Activated CD8-positive, alpha-beta memory T cell treated with anti-CD3 and anti-CD28 coated beads, Interleukin-2, amount 50 U/mL, for 24 hours (primary cell): ENCODE measurements at regions not wholly inside any gene's neighbourhood (a gene's known extent, or its start where the extent isn't known, plus 50 kb on each side); places are given as distances from the start of the nearest gene placed in this dataset.

Experiments used
- DNase-seq: peaks from one replicate; pipeline ENCODE4 v3.0.0-alpha.2; 2020; ENCODE audit errors: extremely low read depth

GRCh38 chr6:2462831-2463230, 217.4 kb upstream of the GMDS start:
- DNase-seq: no peak

- no peak for DNase-seq
These were observed 214.9 kb upstream of the GMDS start for GRCh38 chr6:2460216-2460745.

- no peak for DNase-seq
These were observed 208.8 kb upstream of the GMDS start for GRCh38 chr6:2454180-2454579.

- no peak for DNase-seq
These were observed 205.1 kb upstream of the GMDS start for GRCh38 chr6:2450546-2450945.

GRCh38 chr6:2449572-2449940, 204.2 kb upstream of the GMDS start:
- no peak for DNase-seq

GRCh38 chr6:2448826-2449571, 203.6 kb upstream of the GMDS start:
- no peak for DNase-seq

GRCh38 chr6:2447931-2448330, 202.5 kb upstream of the GMDS start:
- DNase-seq: no peak

GRCh38 chr6:2447318-2447920, 202.0 kb upstream of the GMDS start:
- no peak for DNase-seq

GRCh38 chr6:2441601-2442475, 196.4 kb upstream of the GMDS start:
- DNase-seq: no peak

- no peak for DNase-seq
These were observed 195.1 kb upstream of the GMDS start for GRCh38 chr6:2440516-2440915.

- no peak for DNase-seq
These were observed 194.2 kb upstream of the GMDS start for GRCh38 chr6:2439632-2440031.

- no peak for DNase-seq
These were observed 193.7 kb upstream of the GMDS start for GRCh38 chr6:2439082-2439481.

GRCh38 chr6:2436410-2437154, 191.2 kb upstream of the GMDS start:
- DNase-seq: no peak

- DNase-seq: no peak
These were observed 189.9 kb upstream of the GMDS start for GRCh38 chr6:2435323-2435722.

- DNase-seq: no peak
These were observed 189.5 kb upstream of the GMDS start for GRCh38 chr6:2434912-2435311.

- no peak for DNase-seq
These were observed 188.7 kb upstream of the GMDS start for GRCh38 chr6:2434116-2434515.

- DNase-seq: no peak
These were observed 188.3 kb upstream of the GMDS start for GRCh38 chr6:2433711-2434110.

- no peak for DNase-seq
These were observed 187.9 kb upstream of the GMDS start for GRCh38 chr6:2433266-2433665.

GRCh38 chr6:2432292-2432691, 186.9 kb upstream of the GMDS start:
- DNase-seq: no peak

- DNase-seq: no peak
These were observed 185.2 kb upstream of the GMDS start for GRCh38 chr6:2430612-2431011.

GRCh38 chr6:2429460-2429859, 184.1 kb upstream of the GMDS start:
- no peak for DNase-seq

GRCh38 chr6:2429032-2429431, 183.6 kb upstream of the GMDS start:
- DNase-seq: no peak
